Panc1 (cell line): ENCODE measurements at regions not wholly inside any gene's neighbourhood (a gene's known extent, or its start where the extent isn't known, plus 50 kb on each side); places are given as distances from the start of the nearest gene placed in this dataset.

Experiments used
- ATAC-seq: fragments of 200-7000 bp; cut with Tn5 transposase; 2 replicates; pipeline ENCODE4 v1.9.1; 2020; ENCODE audit warnings: mild to moderate bottlenecking, moderate library complexity
- BruUV-seq: library from RNA; stranded (reverse); fragments of 400-500 nt; replicated peaks from 2 replicates; lab custom pipeline; 2021; lab: Mats Ljungman, UMichigan
- CTCF ChIA-PET: fragments of 300-600 bp; sonication (Branson Sonifier 250); formaldehyde crosslinking; loops from one replicate; lab custom pipeline; 2022; ENCODE audit warnings: antibody characterized with exemption; lab: Charles Lee
- POLR2A ChIA-PET: fragments of 300-600 bp; sonication (Branson Sonifier 250); formaldehyde crosslinking; loops from one replicate; lab custom pipeline; 2022; ENCODE audit warnings: antibody characterized with exemption; lab: Charles Lee
- DNase-seq: peaks from one replicate; pipeline ENCODE4 v3.0.0-alpha.2; 2010; ENCODE audit warnings: low read depth, low spot score
- H3K27ac ChIP-seq: 2 replicates; pipeline ENCODE4 v1.5.1; 2011; ENCODE audit warnings: mild to moderate bottlenecking, low read length, inconsistent platforms
- H3K27me3 ChIP-seq: fragments of 200-500 bp; sonication (Bioruptor generic); 2 replicates; pipeline ENCODE4 v1.6.0; 2014; ENCODE audit warnings: low read length, inconsistent platforms; ENCODE audit not compliant: control insufficient read depth, insufficient read depth
- H3K36me3 ChIP-seq: fragments of 200-500 bp; sonication (Bioruptor generic); 2 replicates; pipeline ENCODE4 v1.5.1; 2014; ENCODE audit warnings: inconsistent platforms, mild to moderate bottlenecking, low read length, moderate library complexity; ENCODE audit not compliant: control insufficient read depth, insufficient read depth
- H3K4me1 ChIP-seq: 2 replicates; pipeline ENCODE4 v1.5.1; 2011; ENCODE audit warnings: inconsistent platforms, mild to moderate bottlenecking, low read length, moderate library complexity; ENCODE audit not compliant: control insufficient read depth, insufficient read depth
- H3K4me3 ChIP-seq, 2 experiments: 2 replicates each; pipeline ENCODE4 v1.5.1; 2011 to 2012; ENCODE audit warnings: low read depth in 2 of 2, low read length in 2 of 2, mild to moderate bottlenecking in 2 of 2, inconsistent platforms in 1 of 2, moderate library complexity in 1 of 2
- H3K9me3 ChIP-seq: fragments of 200-500 bp; sonication (Bioruptor generic); 2 replicates; pipeline ENCODE4 v1.5.1; 2014; ENCODE audit warnings: low read depth, mild to moderate bottlenecking, inconsistent platforms, low read length, moderate library complexity; ENCODE audit not compliant: control insufficient read depth, insufficient read depth
- POLR2AphosphoS5 ChIP-seq: IDR thresholded peaks from 2 replicates; pipeline ENCODE4 v1.6.1; 2012; ENCODE audit warnings: mild to moderate bottlenecking, low read depth, low read length, moderate library complexity
- SIN3A ChIP-seq: IDR thresholded peaks from 2 replicates; pipeline ENCODE4 v1.6.1; 2012; ENCODE audit warnings: low read depth, mild to moderate bottlenecking, low read length, moderate library complexity, borderline replicate concordance; ENCODE audit not compliant: insufficient read depth
- TCF7L2 ChIP-seq: IDR thresholded peaks from 2 replicates; pipeline ENCODE4 v1.6.1; 2011; ENCODE audit warnings: mild to moderate bottlenecking, low read depth, low read length, inconsistent platforms
- in situ Hi-C: cut with HindIII; loops from 2 replicates; pipeline ENCODE4 v1.10.0; 2016; ENCODE audit warnings: low sequenced_read_pairs, low pct_unique_long_range_greater_than_20kb
- intact Hi-C: fragments of 100-400 bp; cut with micrococcal nuclease; formaldehyde crosslinking; loops from one replicate; pipeline ENCODE4 v1.10.0; 2022; ENCODE audit not compliant: unreplicated experiment
- TF ChIP-seq, protein P1 (sequence below): fragments of 450-650 bp; IDR thresholded peaks from 2 replicates; pipeline ENCODE4 v1.5.1; 2017; ENCODE audit warnings: mild to moderate bottlenecking
- TF ChIP-seq, protein P2 (sequence below), 2 experiments: IDR thresholded peaks; 2 replicates each; pipeline ENCODE4 v1.6.1; 2011 to 2012; ENCODE audit warnings: low read depth in 2 of 2, control low read depth in 1 of 2, low read length in 1 of 2, mild to moderate bottlenecking in 1 of 2, moderate library complexity in 1 of 2; ENCODE audit not compliant: insufficient read depth in 1 of 2

GRCh38 chr3:157810924-157811718, 295.1 kb downstream of the SHOX2 start:
- in situ Hi-C loops (no loop called here), intact Hi-C loops (no loop called here)
- DNase-seq: no peak
- ATAC-seq: no peak
- H3K27me3 ChIP-seq: no peaks in the 10 kb centered on the region
- BruUV-seq: no TSS peak
- ChIA-PET POLR2A (no interaction called here), CTCF (no interaction called here)
- no peaks in the 10 kb centered on the region for H3K36me3 ChIP-seq
- no peak overlapping the region for H3K4me3 ChIP-seq
- no peaks in the 10 kb centered on the region for H3K4me1 ChIP-seq
- no peaks in the 10 kb centered on the region for H3K9me3 ChIP-seq
- H3K27ac ChIP-seq: no peak overlapping the region
- TF ChIP-seq POLR2AphosphoS5 (no peak), SIN3A (no peak), TCF7L2 (no peak)
- TF ChIP-seq, protein P1, sequence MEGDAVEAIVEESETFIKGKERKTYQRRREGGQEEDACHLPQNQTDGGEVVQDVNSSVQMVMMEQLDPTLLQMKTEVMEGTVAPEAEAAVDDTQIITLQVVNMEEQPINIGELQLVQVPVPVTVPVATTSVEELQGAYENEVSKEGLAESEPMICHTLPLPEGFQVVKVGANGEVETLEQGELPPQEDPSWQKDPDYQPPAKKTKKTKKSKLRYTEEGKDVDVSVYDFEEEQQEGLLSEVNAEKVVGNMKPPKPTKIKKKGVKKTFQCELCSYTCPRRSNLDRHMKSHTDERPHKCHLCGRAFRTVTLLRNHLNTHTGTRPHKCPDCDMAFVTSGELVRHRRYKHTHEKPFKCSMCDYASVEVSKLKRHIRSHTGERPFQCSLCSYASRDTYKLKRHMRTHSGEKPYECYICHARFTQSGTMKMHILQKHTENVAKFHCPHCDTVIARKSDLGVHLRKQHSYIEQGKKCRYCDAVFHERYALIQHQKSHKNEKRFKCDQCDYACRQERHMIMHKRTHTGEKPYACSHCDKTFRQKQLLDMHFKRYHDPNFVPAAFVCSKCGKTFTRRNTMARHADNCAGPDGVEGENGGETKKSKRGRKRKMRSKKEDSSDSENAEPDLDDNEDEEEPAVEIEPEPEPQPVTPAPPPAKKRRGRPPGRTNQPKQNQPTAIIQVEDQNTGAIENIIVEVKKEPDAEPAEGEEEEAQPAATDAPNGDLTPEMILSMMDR: no peak
- TF ChIP-seq, protein P2, sequence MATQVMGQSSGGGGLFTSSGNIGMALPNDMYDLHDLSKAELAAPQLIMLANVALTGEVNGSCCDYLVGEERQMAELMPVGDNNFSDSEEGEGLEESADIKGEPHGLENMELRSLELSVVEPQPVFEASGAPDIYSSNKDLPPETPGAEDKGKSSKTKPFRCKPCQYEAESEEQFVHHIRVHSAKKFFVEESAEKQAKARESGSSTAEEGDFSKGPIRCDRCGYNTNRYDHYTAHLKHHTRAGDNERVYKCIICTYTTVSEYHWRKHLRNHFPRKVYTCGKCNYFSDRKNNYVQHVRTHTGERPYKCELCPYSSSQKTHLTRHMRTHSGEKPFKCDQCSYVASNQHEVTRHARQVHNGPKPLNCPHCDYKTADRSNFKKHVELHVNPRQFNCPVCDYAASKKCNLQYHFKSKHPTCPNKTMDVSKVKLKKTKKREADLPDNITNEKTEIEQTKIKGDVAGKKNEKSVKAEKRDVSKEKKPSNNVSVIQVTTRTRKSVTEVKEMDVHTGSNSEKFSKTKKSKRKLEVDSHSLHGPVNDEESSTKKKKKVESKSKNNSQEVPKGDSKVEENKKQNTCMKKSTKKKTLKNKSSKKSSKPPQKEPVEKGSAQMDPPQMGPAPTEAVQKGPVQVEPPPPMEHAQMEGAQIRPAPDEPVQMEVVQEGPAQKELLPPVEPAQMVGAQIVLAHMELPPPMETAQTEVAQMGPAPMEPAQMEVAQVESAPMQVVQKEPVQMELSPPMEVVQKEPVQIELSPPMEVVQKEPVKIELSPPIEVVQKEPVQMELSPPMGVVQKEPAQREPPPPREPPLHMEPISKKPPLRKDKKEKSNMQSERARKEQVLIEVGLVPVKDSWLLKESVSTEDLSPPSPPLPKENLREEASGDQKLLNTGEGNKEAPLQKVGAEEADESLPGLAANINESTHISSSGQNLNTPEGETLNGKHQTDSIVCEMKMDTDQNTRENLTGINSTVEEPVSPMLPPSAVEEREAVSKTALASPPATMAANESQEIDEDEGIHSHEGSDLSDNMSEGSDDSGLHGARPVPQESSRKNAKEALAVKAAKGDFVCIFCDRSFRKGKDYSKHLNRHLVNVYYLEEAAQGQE (IDR thresholded peaks at IDR 0.05; ENCODE audit: insufficient read depth in 1 of 2, low read depth in 2 of 2, low read length in 1 of 2): no peak

GRCh38 chr3:157807280-157807679, 298.9 kb downstream of the SHOX2 start:
- intact Hi-C loops (no loop called here), in situ Hi-C loops (no loop called here)
- Histone ChIP-seq H3K9me3 (no peaks in the 10 kb centered on the region), H3K4me1 (no peaks in the 10 kb centered on the region), H3K36me3 (no peaks in the 10 kb centered on the region), H3K27me3 (no peaks in the 10 kb centered on the region), H3K4me3 (no peak overlapping the region), H3K27ac (no peak overlapping the region)
- TF ChIP-seq, protein P2 (IDR thresholded peaks at IDR 0.05; ENCODE audit: insufficient read depth in 1 of 2, low read depth in 2 of 2, low read length in 1 of 2): no peak
- TF ChIP-seq TCF7L2 (no peak), POLR2AphosphoS5 (no peak), SIN3A (no peak)
- TF ChIP-seq, protein P1: no peak
- BruUV-seq: no TSS peak
- ChIA-PET CTCF (no interaction called here), POLR2A (no interaction called here)
- ATAC-seq (no peak), DNase-seq (no peak)
